HFF-Myc (cell line): ENCODE measurements at regions not wholly inside any gene's neighbourhood (a gene's known extent, or its start where the extent isn't known, plus 50 kb on each side); places are given as distances from the start of the nearest gene placed in this dataset.

Experiments
- DNase-seq: peaks from one replicate; pipeline ENCODE4 v3.0.0-alpha.2; 2011; ENCODE audit warnings: low read depth; ENCODE audit errors: extremely low read depth
- H3K4me3 ChIP-seq: replicated peaks from 2 replicates; pipeline ENCODE4 v1.5.1; 2011; ENCODE audit warnings: low read depth, mild to moderate bottlenecking, control low read depth, low read length
- CTCF ChIP-seq: IDR thresholded peaks from 2 replicates; pipeline ENCODE4 v1.5.1; 2012; ENCODE audit warnings: mild to moderate bottlenecking, low read depth, low read length, control low read depth; ENCODE audit errors: missing control alignments

- TF ChIP-seq CTCF = no peak
- no peak for DNase-seq
- no peak overlapping the region for H3K4me3 ChIP-seq
These were observed 115.7 kb upstream of the RHOBTB1 start for GRCh38 chr10:61059636-61060035.

- no peak overlapping the region for H3K4me3 ChIP-seq
- TF ChIP-seq CTCF = no peak
- no peak for DNase-seq
These were observed 108.7 kb upstream of the RHOBTB1 start for GRCh38 chr10:61052469-61053205.

- DNase-seq = no peak
- no peak for TF ChIP-seq CTCF
- H3K4me3 ChIP-seq = no peak overlapping the region
These were observed 107.4 kb upstream of the RHOBTB1 start for GRCh38 chr10:61051344-61051743.

GRCh38 chr10:61050120-61050745 is 106.2 kb upstream of the RHOBTB1 start:
- DNase-seq = no peak
- H3K4me3 ChIP-seq = no peak overlapping the region
- TF ChIP-seq CTCF = no peak

- H3K4me3 ChIP-seq = no peak overlapping the region
- TF ChIP-seq CTCF = no peak
- no peak for DNase-seq
These were observed 105.4 kb upstream of the RHOBTB1 start for GRCh38 chr10:61049386-61049785.

- no peak for DNase-seq
- TF ChIP-seq CTCF = no peak
- no peak overlapping the region for H3K4me3 ChIP-seq
These were observed 104.0 kb upstream of the RHOBTB1 start for GRCh38 chr10:61047788-61048560.
